ENCODE measurements at regions not wholly inside any gene's neighbourhood (a gene's known extent, or its start where the extent isn't known, plus 50 kb on each side); places are given as distances from the start of the nearest gene placed in this dataset.

DNA sequence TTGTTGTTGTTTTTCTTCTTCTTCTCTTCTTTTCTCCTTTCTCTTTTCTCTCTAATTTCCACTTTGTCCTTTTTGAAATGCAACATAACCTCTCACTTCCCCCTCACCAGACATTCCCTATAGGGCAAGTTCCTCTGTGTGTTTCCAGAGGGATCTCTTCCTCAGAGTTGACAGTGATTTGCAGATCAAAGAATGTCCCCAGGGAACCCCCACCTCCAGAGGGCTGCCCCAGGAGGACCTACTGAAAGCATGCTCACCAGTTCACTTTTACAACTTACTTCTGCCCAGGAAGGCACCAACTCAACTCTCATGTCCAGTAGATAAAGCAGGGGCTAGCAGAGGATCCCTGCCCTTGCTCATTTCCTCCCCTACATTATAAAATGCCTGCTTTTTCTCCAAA, 1648.0 kb downstream of the PCDH9 start:
- TF ChIP-seq HMGXB4 (CRISPR knock-in tag; IDR thresholded peaks at IDR 0.05) (no peak), JAZF1 (CRISPR knock-in tag; IDR thresholded peaks at IDR 0.05) (no peak), SP1 (CRISPR knock-in tag; conservative IDR thresholded peaks at IDR 0.05) (no peak)
- TF ChIP-seq, protein P1, sequence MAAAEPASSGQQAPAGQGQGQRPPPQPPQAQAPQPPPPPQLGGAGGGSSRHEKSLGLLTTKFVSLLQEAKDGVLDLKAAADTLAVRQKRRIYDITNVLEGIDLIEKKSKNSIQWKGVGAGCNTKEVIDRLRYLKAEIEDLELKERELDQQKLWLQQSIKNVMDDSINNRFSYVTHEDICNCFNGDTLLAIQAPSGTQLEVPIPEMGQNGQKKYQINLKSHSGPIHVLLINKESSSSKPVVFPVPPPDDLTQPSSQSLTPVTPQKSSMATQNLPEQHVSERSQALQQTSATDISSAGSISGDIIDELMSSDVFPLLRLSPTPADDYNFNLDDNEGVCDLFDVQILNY (CRISPR knock-in tag; IDR thresholded peaks at IDR 0.05): no peak
- TF ChIP-seq, protein P2, sequence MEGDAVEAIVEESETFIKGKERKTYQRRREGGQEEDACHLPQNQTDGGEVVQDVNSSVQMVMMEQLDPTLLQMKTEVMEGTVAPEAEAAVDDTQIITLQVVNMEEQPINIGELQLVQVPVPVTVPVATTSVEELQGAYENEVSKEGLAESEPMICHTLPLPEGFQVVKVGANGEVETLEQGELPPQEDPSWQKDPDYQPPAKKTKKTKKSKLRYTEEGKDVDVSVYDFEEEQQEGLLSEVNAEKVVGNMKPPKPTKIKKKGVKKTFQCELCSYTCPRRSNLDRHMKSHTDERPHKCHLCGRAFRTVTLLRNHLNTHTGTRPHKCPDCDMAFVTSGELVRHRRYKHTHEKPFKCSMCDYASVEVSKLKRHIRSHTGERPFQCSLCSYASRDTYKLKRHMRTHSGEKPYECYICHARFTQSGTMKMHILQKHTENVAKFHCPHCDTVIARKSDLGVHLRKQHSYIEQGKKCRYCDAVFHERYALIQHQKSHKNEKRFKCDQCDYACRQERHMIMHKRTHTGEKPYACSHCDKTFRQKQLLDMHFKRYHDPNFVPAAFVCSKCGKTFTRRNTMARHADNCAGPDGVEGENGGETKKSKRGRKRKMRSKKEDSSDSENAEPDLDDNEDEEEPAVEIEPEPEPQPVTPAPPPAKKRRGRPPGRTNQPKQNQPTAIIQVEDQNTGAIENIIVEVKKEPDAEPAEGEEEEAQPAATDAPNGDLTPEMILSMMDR (IDR thresholded peaks at IDR 0.05): no peak
- TF ChIP-seq, protein P3, sequence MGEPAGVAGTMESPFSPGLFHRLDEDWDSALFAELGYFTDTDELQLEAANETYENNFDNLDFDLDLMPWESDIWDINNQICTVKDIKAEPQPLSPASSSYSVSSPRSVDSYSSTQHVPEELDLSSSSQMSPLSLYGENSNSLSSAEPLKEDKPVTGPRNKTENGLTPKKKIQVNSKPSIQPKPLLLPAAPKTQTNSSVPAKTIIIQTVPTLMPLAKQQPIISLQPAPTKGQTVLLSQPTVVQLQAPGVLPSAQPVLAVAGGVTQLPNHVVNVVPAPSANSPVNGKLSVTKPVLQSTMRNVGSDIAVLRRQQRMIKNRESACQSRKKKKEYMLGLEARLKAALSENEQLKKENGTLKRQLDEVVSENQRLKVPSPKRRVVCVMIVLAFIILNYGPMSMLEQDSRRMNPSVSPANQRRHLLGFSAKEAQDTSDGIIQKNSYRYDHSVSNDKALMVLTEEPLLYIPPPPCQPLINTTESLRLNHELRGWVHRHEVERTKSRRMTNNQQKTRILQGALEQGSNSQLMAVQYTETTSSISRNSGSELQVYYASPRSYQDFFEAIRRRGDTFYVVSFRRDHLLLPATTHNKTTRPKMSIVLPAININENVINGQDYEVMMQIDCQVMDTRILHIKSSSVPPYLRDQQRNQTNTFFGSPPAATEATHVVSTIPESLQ (CRISPR knock-in tag; IDR thresholded peaks at IDR 0.05): no peak
- TF ChIP-seq, protein P4, sequence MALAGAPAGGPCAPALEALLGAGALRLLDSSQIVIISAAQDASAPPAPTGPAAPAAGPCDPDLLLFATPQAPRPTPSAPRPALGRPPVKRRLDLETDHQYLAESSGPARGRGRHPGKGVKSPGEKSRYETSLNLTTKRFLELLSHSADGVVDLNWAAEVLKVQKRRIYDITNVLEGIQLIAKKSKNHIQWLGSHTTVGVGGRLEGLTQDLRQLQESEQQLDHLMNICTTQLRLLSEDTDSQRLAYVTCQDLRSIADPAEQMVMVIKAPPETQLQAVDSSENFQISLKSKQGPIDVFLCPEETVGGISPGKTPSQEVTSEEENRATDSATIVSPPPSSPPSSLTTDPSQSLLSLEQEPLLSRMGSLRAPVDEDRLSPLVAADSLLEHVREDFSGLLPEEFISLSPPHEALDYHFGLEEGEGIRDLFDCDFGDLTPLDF (CRISPR knock-in tag; IDR thresholded peaks at IDR 0.05): no peak
